Endothelial cell of umbilical vein (primary cell): ENCODE measurements at regions not wholly inside any gene's neighbourhood (a gene's known extent, or its start where the extent isn't known, plus 50 kb on each side); places are given as distances from the start of the nearest gene placed in this dataset.

ENCODE experiments used
- EZH2 ChIP-seq: IDR thresholded peaks from 2 replicates; pipeline ENCODE4 v1.6.1; 2012; ENCODE audit warnings: borderline replicate concordance, low read depth, mild to moderate bottlenecking, moderate library complexity, low read length, inconsistent platforms; ENCODE audit not compliant: severe bottlenecking
- GATA2 ChIP-seq: IDR thresholded peaks from 2 replicates; pipeline ENCODE4 v1.7.0; 2011; ENCODE audit warnings: low read depth, mild to moderate bottlenecking, moderate library complexity, mixed read lengths, low read length; ENCODE audit not compliant: insufficient read length, insufficient read depth
- MYC ChIP-seq: IDR thresholded peaks from one replicate; pipeline ENCODE4 v1.6.1; 2011; ENCODE audit warnings: mild to moderate bottlenecking, low read depth, low read length
- POLR2A ChIP-seq: IDR thresholded peaks from 2 replicates; pipeline ENCODE4 v1.6.1; 2012; ENCODE audit warnings: low read depth, mild to moderate bottlenecking, control low read depth, low read length
- POLR2AphosphoS5 ChIP-seq: IDR thresholded peaks from 2 replicates; pipeline ENCODE4 v1.6.1; 2012; ENCODE audit warnings: low read depth, mild to moderate bottlenecking, control low read depth, low read length, moderate library complexity; ENCODE audit not compliant: insufficient read depth
- TF ChIP-seq, protein P1 (sequence below), 2 donors: IDR thresholded peaks; 1 replicate in 1 of 2; 2 replicates in 1 of 2; pipeline ENCODE4 v1.5.1; 2011; ENCODE audit warnings: low read length in 2 of 2, mild to moderate bottlenecking in 2 of 2, moderate library complexity in 2 of 2, control low read depth in 1 of 2, inconsistent platforms in 1 of 2, low read depth in 1 of 2; ENCODE audit not compliant: insufficient read depth in 1 of 2; ENCODE audit errors: extremely low read depth in 1 of 2
- TF ChIP-seq, protein P2 (sequence below): IDR thresholded peaks from 2 replicates; pipeline ENCODE4 v1.6.1; 2011; ENCODE audit not compliant: insufficient read depth, insufficient read length

DNA sequence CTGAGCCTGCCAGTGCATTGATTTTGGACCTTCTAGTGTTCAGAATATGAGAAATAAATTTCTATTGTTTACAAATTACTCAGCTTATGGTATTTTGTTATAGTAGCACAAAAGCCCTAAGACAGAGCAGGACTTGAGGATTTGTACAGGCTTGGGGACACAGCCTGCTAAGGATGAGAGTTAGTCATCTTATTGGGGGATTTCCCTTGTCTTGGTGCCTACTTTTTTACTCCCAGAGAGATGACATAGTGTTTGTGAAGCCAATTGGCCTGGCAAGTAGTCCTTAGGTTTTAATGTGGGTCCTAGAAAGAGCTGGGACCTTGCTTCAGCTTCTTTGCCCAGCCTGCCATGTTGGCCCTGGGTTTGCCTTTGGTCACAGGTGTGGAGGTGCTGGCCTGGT, 364.0 kb downstream of the REEP3 start:
- TF ChIP-seq POLR2AphosphoS5 (no peak), EZH2 (no peak), POLR2A (no peak), GATA2 (no peak), MYC (no peak)
- TF ChIP-seq, protein P1, sequence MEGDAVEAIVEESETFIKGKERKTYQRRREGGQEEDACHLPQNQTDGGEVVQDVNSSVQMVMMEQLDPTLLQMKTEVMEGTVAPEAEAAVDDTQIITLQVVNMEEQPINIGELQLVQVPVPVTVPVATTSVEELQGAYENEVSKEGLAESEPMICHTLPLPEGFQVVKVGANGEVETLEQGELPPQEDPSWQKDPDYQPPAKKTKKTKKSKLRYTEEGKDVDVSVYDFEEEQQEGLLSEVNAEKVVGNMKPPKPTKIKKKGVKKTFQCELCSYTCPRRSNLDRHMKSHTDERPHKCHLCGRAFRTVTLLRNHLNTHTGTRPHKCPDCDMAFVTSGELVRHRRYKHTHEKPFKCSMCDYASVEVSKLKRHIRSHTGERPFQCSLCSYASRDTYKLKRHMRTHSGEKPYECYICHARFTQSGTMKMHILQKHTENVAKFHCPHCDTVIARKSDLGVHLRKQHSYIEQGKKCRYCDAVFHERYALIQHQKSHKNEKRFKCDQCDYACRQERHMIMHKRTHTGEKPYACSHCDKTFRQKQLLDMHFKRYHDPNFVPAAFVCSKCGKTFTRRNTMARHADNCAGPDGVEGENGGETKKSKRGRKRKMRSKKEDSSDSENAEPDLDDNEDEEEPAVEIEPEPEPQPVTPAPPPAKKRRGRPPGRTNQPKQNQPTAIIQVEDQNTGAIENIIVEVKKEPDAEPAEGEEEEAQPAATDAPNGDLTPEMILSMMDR (IDR thresholded peaks at IDR 0.05; ENCODE audit: extremely low read depth in 1 of 2, insufficient read depth in 1 of 2, low read depth in 1 of 2, low read length in 2 of 2) = no peak
- TF ChIP-seq, protein P2, sequence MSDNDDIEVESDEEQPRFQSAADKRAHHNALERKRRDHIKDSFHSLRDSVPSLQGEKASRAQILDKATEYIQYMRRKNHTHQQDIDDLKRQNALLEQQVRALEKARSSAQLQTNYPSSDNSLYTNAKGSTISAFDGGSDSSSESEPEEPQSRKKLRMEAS = no peak
